NCI-H146 treated with DMSO at 0.1 percent for 48 hours (cell line): ENCODE measurements at regions not wholly inside any gene's neighbourhood (a gene's known extent, or its start where the extent isn't known, plus 50 kb on each side); places are given as distances from the start of the nearest gene placed in this dataset.

ENCODE experiments used
- DNase-seq: peaks from one replicate; lab custom pipeline; 2025; ENCODE audit not compliant: unreplicated experiment; lab: John Stamatoyannopoulos, UW

- DNase-seq: no peak
Observed at GRCh38 chr11:17157761-17158160, 50.0 kb downstream of the PIK3C2A start.

GRCh38 chr11:17156283-17156682, 51.5 kb downstream of the PIK3C2A start:
- DNase-seq: no peak

GRCh38 chr11:17154409-17155159, 53.2 kb downstream of the PIK3C2A start:
- no peak for DNase-seq

GRCh38 chr11:17153757-17154156, 54.0 kb downstream of the PIK3C2A start:
- no peak for DNase-seq

GRCh38 chr11:17152306-17152705, 55.5 kb downstream of the PIK3C2A start:
- DNase-seq: no peak

- DNase-seq: no peak
Observed at GRCh38 chr11:17150521-17150920, 57.3 kb downstream of the PIK3C2A start.

- no peak for DNase-seq
Observed at GRCh38 chr11:17148536-17148935, 59.2 kb downstream of the PIK3C2A start.

DNA sequence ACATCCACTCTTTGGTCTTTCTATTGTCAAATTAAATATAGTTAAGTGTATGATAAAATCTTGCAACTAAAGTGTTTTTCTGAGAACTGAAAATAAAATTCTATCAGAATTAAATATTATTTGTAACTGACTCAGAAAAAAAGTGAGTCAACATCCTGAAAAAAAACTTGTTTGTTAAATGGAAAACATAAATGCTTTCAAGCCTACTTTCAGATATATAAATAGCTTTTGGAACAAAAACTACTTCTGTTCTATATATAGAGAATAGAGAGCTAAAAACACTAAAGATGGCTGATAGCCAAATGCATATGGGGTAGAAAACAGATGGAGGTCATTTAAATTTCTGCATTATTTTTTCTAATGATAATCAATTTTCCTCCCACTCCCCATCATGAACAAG, 61.8 kb downstream of the PIK3C2A start:
- no peak for DNase-seq

GRCh38 chr11:17142450-17142849, 65.0 kb upstream of the RPS13 start:
- no peak for DNase-seq

- DNase-seq: no peak
Observed at GRCh38 chr11:17141156-17141555, 63.7 kb upstream of the RPS13 start.

- DNase-seq: no peak
Observed at GRCh38 chr11:17138562-17138961, 61.1 kb upstream of the RPS13 start.

GRCh38 chr11:17135916-17136683, 58.6 kb upstream of the RPS13 start:
- DNase-seq: no peak

DNA sequence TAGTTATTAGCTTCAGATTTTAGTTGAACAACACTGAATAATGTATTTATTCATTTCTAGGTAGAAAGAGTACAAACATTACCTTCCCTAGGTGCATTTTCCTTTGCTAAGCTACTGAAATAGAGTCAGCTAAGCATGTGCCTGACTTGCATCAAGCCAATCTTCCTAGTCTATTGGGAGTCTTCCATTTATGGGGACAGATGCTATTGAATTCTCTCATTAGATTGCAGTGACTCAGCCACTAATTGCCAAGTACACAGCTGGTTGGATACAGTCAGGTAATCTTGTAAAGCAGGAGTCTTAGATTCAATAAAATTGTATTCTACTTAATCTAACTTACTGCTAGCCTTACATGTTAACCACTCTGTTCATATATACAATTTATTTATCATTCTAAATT, 55.2 kb upstream of the RPS13 start:
- DNase-seq: peak; percentile 20

DNA sequence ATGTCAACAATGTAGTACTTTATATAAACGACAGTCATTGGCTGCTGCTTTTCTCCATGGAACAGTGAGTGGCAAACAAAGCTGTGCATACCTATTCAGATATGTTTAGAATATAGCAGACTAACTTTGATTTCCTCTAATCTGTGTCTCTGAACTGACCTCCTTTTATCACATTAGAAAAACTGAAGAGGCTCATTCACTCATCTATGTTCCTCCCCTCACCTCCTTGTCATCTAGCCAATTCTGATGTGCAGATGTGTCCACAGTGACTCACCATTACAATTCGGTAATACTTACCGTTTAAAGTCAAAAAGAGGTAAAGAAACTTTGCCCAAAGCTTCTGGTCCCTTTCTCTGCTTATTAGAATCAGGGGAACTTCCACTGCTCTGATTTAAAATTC, 51.5 kb upstream of the RPS13 start:
- DNase-seq: no peak
